IMR-90 (cell line): ENCODE measurements at regions not wholly inside any gene's neighbourhood (a gene's known extent, or its start where the extent isn't known, plus 50 kb on each side); places are given as distances from the start of the nearest gene placed in this dataset.

Experiments
- POLR2A ChIP-seq: IDR thresholded peaks from 2 replicates; pipeline ENCODE4 v1.6.1; 2012; ENCODE audit warnings: mild to moderate bottlenecking, low read depth, low read length
- RCOR1 ChIP-seq: IDR thresholded peaks from 2 replicates; pipeline ENCODE4 v1.6.1; 2012; ENCODE audit warnings: mild to moderate bottlenecking, low read length, improper control_type of control experiment; ENCODE audit not compliant: insufficient replicate concordance
- RFX5 ChIP-seq: IDR thresholded peaks from 2 replicates; pipeline ENCODE4 v1.8.0; 2012; ENCODE audit warnings: low read depth, mild to moderate bottlenecking, low read length, moderate library complexity
- SMC3 ChIP-seq: fragments of 150-350 bp; IDR thresholded peaks from 2 replicates; pipeline ENCODE4 v1.6.1; 2016; ENCODE audit warnings: low read depth, mild to moderate bottlenecking, antibody characterized with exemption, low read length, moderate library complexity
- TF ChIP-seq, protein P1 (sequence below): conservative IDR thresholded peaks from 2 replicates; pipeline ENCODE4 v1.5.1; 2012; ENCODE audit warnings: mild to moderate bottlenecking, low read depth, low read length, improper control_type of control experiment
- TF ChIP-seq, protein P2 (sequence below): fragments of 150-350 bp; IDR thresholded peaks from 2 replicates; pipeline ENCODE4 v1.6.1; 2017; ENCODE audit warnings: mild to moderate bottlenecking, antibody characterized with exemption, low read length, low read depth

GRCh38 chr12:90268574-90268973 is 559.9 kb upstream of the ATP2B1 start:
- TF ChIP-seq RFX5 (no peak), RCOR1 (no peak), SMC3 (no peak), POLR2A (no peak)
- TF ChIP-seq, protein P1, sequence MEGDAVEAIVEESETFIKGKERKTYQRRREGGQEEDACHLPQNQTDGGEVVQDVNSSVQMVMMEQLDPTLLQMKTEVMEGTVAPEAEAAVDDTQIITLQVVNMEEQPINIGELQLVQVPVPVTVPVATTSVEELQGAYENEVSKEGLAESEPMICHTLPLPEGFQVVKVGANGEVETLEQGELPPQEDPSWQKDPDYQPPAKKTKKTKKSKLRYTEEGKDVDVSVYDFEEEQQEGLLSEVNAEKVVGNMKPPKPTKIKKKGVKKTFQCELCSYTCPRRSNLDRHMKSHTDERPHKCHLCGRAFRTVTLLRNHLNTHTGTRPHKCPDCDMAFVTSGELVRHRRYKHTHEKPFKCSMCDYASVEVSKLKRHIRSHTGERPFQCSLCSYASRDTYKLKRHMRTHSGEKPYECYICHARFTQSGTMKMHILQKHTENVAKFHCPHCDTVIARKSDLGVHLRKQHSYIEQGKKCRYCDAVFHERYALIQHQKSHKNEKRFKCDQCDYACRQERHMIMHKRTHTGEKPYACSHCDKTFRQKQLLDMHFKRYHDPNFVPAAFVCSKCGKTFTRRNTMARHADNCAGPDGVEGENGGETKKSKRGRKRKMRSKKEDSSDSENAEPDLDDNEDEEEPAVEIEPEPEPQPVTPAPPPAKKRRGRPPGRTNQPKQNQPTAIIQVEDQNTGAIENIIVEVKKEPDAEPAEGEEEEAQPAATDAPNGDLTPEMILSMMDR: no peak
- TF ChIP-seq, protein P2, sequence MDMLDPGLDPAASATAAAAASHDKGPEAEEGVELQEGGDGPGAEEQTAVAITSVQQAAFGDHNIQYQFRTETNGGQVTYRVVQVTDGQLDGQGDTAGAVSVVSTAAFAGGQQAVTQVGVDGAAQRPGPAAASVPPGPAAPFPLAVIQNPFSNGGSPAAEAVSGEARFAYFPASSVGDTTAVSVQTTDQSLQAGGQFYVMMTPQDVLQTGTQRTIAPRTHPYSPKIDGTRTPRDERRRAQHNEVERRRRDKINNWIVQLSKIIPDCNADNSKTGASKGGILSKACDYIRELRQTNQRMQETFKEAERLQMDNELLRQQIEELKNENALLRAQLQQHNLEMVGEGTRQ: no peak
